SH-SY5Y (cell line): ENCODE measurements at regions not wholly inside any gene's neighbourhood (a gene's known extent, or its start where the extent isn't known, plus 50 kb on each side); places are given as distances from the start of the nearest gene placed in this dataset.

Source experiments
- GATA2 ChIP-seq: IDR thresholded peaks from 2 replicates; pipeline ENCODE4 v1.6.1; 2011; ENCODE audit warnings: mild to moderate bottlenecking, low read depth, low read length
- GATA3 ChIP-seq: IDR thresholded peaks from 2 replicates; pipeline ENCODE4 v1.6.1; 2011; ENCODE audit warnings: low read depth, mild to moderate bottlenecking, low read length, moderate library complexity

GRCh38 chr11:80104191-80104590, 663.4 kb upstream of the TENM4 start:
- TF ChIP-seq GATA2 (no peak), GATA3 (no peak)
